Lower leg skin (tissue), 4 donors: ENCODE measurements at regions not wholly inside any gene's neighbourhood (a gene's known extent, or its start where the extent isn't known, plus 50 kb on each side); places are given as distances from the start of the nearest gene placed in this dataset.
"Not testable (repeated sequence)": the region's sequence is repeated elsewhere in the genome, so short reads cannot be mapped to it uniquely, and the experiment has no call there.

Experiments
- DNase-seq, 2 donors: peaks; one replicate each; pipeline ENCODE4 v3.0.0-alpha.2; 2019; ENCODE audit warnings: low spot score in 2 of 2
- H3K4me3 ChIP-seq: fragments of 200-600 bp; sonication (generic); 2 replicates; pipeline ENCODE4 v1.5.1; 2017; ENCODE audit warnings: mild to moderate bottlenecking, low read depth; ENCODE audit not compliant: poor library complexity, severe bottlenecking
- CTCF ChIP-seq, 3 donors: fragments of 450-650 bp; IDR thresholded peaks; one replicate each; pipeline ENCODE4 v1.5.1; 2016; ENCODE audit warnings: antibody characterized with exemption in 3 of 3, mild to moderate bottlenecking in 3 of 3, moderate library complexity in 2 of 3
- POLR2A ChIP-seq, 2 donors: fragments of 450-650 bp; IDR thresholded peaks; one replicate each; pipeline ENCODE4 v1.6.1; 2016 to 2017; ENCODE audit warnings: antibody characterized with exemption in 2 of 2, mild to moderate bottlenecking in 1 of 2, moderate library complexity in 1 of 2
- WGBS, 2 donors: methylation state at CpG; one replicate each; pipeline ENCODE4 v1.1.5; 2018; 5-methylcytosine and 5-hydroxymethylcytosine counted together
- intact Hi-C: fragments of 100-400 bp; cut with DNase I; formaldehyde crosslinking; loops from one replicate; pipeline ENCODE4 v1.15.0; 2023; ENCODE audit warnings: low total_unique reads

- no peak for DNase-seq
- WGBS, 2 donors, result 80 to 86% methylated on average over 1 of the region's 1 CpG
- H3K4me3 ChIP-seq, result no peak overlapping the region
- intact Hi-C loops, result no loop called here
- TF ChIP-seq CTCF (IDR thresholded peaks at IDR 0.05) (no peak), POLR2A (IDR thresholded peaks at IDR 0.05) (no peak)
Observed at GRCh38 chr3:159401069-159401468, 587.6 kb upstream of the IL12A start.

GRCh38 chr3:159409711-159410110 lies 578.9 kb upstream of the IL12A start:
- intact Hi-C loops, H3K4me3 ChIP-seq, DNase-seq: not testable (repeated sequence)

GRCh38 chr3:159413319-159413718 lies 575.3 kb upstream of the IL12A start:
- TF ChIP-seq POLR2A (IDR thresholded peaks at IDR 0.05) (no peak), CTCF (IDR thresholded peaks at IDR 0.05) (no peak)
- 63 to 66% methylated on average over 2 of the region's 2 CpGs for WGBS, 2 donors
- intact Hi-C loops, result no loop called here

GRCh38 chr3:159416856-159417255 lies 571.8 kb upstream of the IL12A start:
- 34 to 41% methylated on average over 2 of the region's 2 CpGs for WGBS, 2 donors

More at GRCh38 chr3:159413319-159413718, 575.3 kb upstream of the IL12A start:
- DNase-seq, result no peak
- no peak overlapping the region for H3K4me3 ChIP-seq

GRCh38 chr3:159417761-159418160 lies 570.9 kb upstream of the IL12A start:
- no peak overlapping the region for H3K4me3 ChIP-seq
- TF ChIP-seq POLR2A (IDR thresholded peaks at IDR 0.05) (no peak), CTCF (IDR thresholded peaks at IDR 0.05) (no peak)
- intact Hi-C loops, result no loop called here
- DNase-seq, result no peak
- 57 to 72% methylated on average over 2 of the region's 2 CpGs for WGBS, 2 donors

More at GRCh38 chr3:159416856-159417255, 571.8 kb upstream of the IL12A start:
- H3K4me3 ChIP-seq, result no peak overlapping the region
- no peak for TF ChIP-seq CTCF (IDR thresholded peaks at IDR 0.05)
- TF ChIP-seq POLR2A (IDR thresholded peaks at IDR 0.05), result no peak
- no peak for DNase-seq
- intact Hi-C loops, result no loop called here

- no peak overlapping the region for H3K4me3 ChIP-seq
- no peak for DNase-seq
- intact Hi-C loops, result no loop called here
- WGBS, 2 donors, result 28 to 30% methylated on average over 4 of the region's 4 CpGs
- TF ChIP-seq POLR2A (IDR thresholded peaks at IDR 0.05), result no peak
- no peak for TF ChIP-seq CTCF (IDR thresholded peaks at IDR 0.05)
Observed at GRCh38 chr3:159418571-159419526, 569.8 kb upstream of the IL12A start.
